ENCODE measurements at regions not wholly inside any gene's neighbourhood (a gene's known extent, or its start where the extent isn't known, plus 50 kb on each side); places are given as distances from the start of the nearest gene placed in this dataset.

DNA sequence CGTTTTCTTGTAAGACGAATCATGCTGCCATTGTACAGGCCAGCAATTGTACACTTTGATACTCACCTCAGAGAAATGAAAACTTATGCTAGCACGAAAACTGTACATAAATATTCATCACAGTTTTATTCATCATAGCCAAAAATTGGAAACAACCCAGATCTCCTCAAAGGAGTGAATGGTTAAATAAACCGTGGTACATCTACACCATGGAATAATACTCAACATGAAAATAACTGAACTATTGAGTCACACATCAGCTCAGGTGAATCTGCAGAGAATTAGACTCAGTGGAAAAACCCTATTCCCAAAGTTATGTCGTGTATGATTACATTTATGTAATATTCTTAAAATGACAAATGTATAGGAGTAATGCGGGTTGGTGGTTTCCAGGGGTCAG lies 251.0 kb upstream of the HDAC4 start:
- Histone ChIP-seq H3K9me3 (replicated peaks; ENCODE audit: control insufficient read depth, insufficient read depth, low read length) (no peaks in the 10 kb centered on the region), H3K36me3 (ENCODE audit: control insufficient read depth in 2 of 2, extremely low read depth in 1 of 2, insufficient read depth in 2 of 2, low read length in 2 of 2) (no peaks in the 10 kb centered on the region), H3K9me1 (replicated peaks; ENCODE audit: control insufficient read depth, extremely low read depth, insufficient read depth, low read length) (no peaks in the 10 kb centered on the region), H3K9ac (replicated peaks; ENCODE audit: extremely low read depth, insufficient read depth, low read length) (no peak overlapping the region), H3K4me2 (ENCODE audit: insufficient read depth, low read length) (no peak overlapping the region), H2AFZ (ENCODE audit: low read depth, low read length) (no peak overlapping the region), H3K79me2 (ENCODE audit: control insufficient read depth, insufficient read depth, low read length) (no peaks in the 10 kb centered on the region), H4K20me1 (replicated peaks; ENCODE audit: control insufficient read depth, extremely low read depth, insufficient read depth, low read length) (no peaks in the 10 kb centered on the region), H3K27ac (ENCODE audit: insufficient read depth, low read depth, low read length) (no peak overlapping the region), H3K4me1 (ENCODE audit: control insufficient read depth, extremely low read depth, insufficient read depth, low read length) (no peaks in the 10 kb centered on the region), H3K4me3 (replicated peaks in 1 of 3; ENCODE audit: insufficient read depth in 1 of 3, low read depth in 1 of 3, low read length in 3 of 3) (no peak overlapping the region), H3K27me3 (ENCODE audit: control insufficient read depth in 2 of 2, insufficient read depth in 2 of 2, low read length in 2 of 2) (no peaks in the 10 kb centered on the region)
- BruUV-seq (replicated peaks): no TSS peak
- FAIRE-seq: no peak
- ChIA-PET CTCF (no interaction called here), POLR2A (no interaction called here)
- dilution Hi-C loops (cut with MboI; ENCODE audit: extremely low pct_ligation_motif_present, low sequenced_read_pairs): no loop called here
- intact Hi-C loops (cut with micrococcal nuclease): no loop called here
- no peak for DNase-seq (ENCODE audit: low read depth, low spot score)
- TF ChIP-seq EZH2 (IDR thresholded peaks at IDR 0.05; ENCODE audit: borderline replicate concordance, low read depth, low read length, severe bottlenecking) (no peak), FOS (IDR thresholded peaks at IDR 0.05; ENCODE audit: borderline replicate concordance, insufficient read depth, low read length) (no peak), POLR2A (IDR thresholded peaks at IDR 0.05; ENCODE audit: low read depth, low read length) (no peak), MAX (IDR thresholded peaks at IDR 0.05; ENCODE audit: insufficient read depth, insufficient read length) (no peak), JUN (IDR thresholded peaks at IDR 0.05; ENCODE audit: borderline replicate concordance, insufficient read depth, insufficient read length, low read depth) (no peak), POLR2AphosphoS5 (IDR thresholded peaks at IDR 0.05; ENCODE audit: insufficient read depth, low read depth, low read length) (no peak), GATA2 (IDR thresholded peaks at IDR 0.05; ENCODE audit: insufficient read depth, insufficient read length, low read depth, low read length) (no peak), MYC (IDR thresholded peaks at IDR 0.05; ENCODE audit: low read depth, low read length) (no peak)
- TF ChIP-seq, protein P1, sequence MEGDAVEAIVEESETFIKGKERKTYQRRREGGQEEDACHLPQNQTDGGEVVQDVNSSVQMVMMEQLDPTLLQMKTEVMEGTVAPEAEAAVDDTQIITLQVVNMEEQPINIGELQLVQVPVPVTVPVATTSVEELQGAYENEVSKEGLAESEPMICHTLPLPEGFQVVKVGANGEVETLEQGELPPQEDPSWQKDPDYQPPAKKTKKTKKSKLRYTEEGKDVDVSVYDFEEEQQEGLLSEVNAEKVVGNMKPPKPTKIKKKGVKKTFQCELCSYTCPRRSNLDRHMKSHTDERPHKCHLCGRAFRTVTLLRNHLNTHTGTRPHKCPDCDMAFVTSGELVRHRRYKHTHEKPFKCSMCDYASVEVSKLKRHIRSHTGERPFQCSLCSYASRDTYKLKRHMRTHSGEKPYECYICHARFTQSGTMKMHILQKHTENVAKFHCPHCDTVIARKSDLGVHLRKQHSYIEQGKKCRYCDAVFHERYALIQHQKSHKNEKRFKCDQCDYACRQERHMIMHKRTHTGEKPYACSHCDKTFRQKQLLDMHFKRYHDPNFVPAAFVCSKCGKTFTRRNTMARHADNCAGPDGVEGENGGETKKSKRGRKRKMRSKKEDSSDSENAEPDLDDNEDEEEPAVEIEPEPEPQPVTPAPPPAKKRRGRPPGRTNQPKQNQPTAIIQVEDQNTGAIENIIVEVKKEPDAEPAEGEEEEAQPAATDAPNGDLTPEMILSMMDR (IDR thresholded peaks at IDR 0.05; ENCODE audit: extremely low read depth in 1 of 2, insufficient read depth in 1 of 2, low read depth in 1 of 2, low read length in 2 of 2): no peak
